ENCODE measurements at regions not wholly inside any gene's neighbourhood (a gene's known extent, or its start where the extent isn't known, plus 50 kb on each side); places are given as distances from the start of the nearest gene placed in this dataset.

DNA sequence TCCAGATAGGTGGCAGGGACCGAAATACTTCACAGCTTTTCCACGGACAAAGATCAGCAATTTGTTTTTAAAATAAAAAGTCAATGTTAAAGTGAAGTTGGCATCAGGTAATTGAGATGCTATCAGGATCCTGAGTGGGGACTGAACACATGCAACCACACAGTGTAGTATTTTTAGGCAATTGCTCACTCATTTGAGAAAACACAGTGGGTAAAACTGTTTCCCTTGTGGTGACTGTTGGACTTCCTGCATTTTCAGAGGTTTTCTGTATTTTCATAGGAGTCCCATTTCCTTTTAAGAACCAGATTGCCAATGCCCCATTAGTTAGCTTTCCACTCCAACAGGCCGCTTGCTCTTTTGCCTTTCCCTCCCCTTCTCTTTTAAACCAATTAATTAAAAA lies 159.5 kb upstream of the ZNF32 start:
- ChIA-PET CTCF (no interaction called here), RAD21 (ENCODE audit: low non-redundant PET in 1 of 2, low total read pairs in 2 of 2, uncharacterized antibody in 2 of 2, unreplicated experiment in 2 of 2) (no interaction called here), POLR2A (no interaction called here)
- BruUV-seq (replicated peaks) = no TSS peak
- peaks cover 34% of the 10 kb centered on the region for H3K27me3 ChIP-seq (ENCODE audit: insufficient read depth, low read length)
- no peak overlapping the region for H3K27ac ChIP-seq (ENCODE audit: low read depth, low read length)
- H3K9ac ChIP-seq (ENCODE audit: low read length) = no peak overlapping the region
- no peak overlapping the region for H3K4me2 ChIP-seq (ENCODE audit: low read length)
- no peaks in the 10 kb centered on the region for H3K9me3 ChIP-seq (ENCODE audit: control insufficient read depth in 1 of 2, insufficient read depth in 1 of 2, low read depth in 1 of 2, low read length in 2 of 2)
- no peaks in the 10 kb centered on the region for H4K20me1 ChIP-seq (ENCODE audit: insufficient read depth)
- intact Hi-C loops (cut with micrococcal nuclease) = loop anchor here (5.0 kb wide), 1 partner anchor 49 kb away; no protein-coding TSS in a partner anchor
- H3K4me3 ChIP-seq (replicated peaks in 1 of 2; ENCODE audit: low read depth in 1 of 2, low read length in 2 of 2) = no peak overlapping the region
- ATAC-seq = no peak
- H3K79me2 ChIP-seq (ENCODE audit: insufficient read depth, low read length) = no peaks in the 10 kb centered on the region
- H3K36me3 ChIP-seq (ENCODE audit: control insufficient read depth in 1 of 2, insufficient read depth in 2 of 2, low read length in 2 of 2) = no peaks in the 10 kb centered on the region
- no peak for DNase-seq (ENCODE audit: low read depth, low spot score)
- no peaks in the 10 kb centered on the region for H3K9me2 ChIP-seq (ENCODE audit: insufficient read depth)
- no peak overlapping the region for H2AFZ ChIP-seq (ENCODE audit: low read depth, low read length, poor library complexity, severe bottlenecking)
- H3K4me1 ChIP-seq (ENCODE audit: control insufficient read depth in 1 of 2, insufficient read depth in 2 of 2, low read length in 2 of 2) = no peaks in the 10 kb centered on the region
- TF ChIP-seq, protein P1, sequence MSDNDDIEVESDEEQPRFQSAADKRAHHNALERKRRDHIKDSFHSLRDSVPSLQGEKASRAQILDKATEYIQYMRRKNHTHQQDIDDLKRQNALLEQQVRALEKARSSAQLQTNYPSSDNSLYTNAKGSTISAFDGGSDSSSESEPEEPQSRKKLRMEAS (IDR thresholded peaks at IDR 0.05) = no peak
- TF ChIP-seq SRF (IDR thresholded peaks at IDR 0.05; ENCODE audit: low read depth) = no peak
- no peak for TF ChIP-seq SIN3A (IDR thresholded peaks at IDR 0.05; ENCODE audit: low read depth)
- TF ChIP-seq, protein P2, sequence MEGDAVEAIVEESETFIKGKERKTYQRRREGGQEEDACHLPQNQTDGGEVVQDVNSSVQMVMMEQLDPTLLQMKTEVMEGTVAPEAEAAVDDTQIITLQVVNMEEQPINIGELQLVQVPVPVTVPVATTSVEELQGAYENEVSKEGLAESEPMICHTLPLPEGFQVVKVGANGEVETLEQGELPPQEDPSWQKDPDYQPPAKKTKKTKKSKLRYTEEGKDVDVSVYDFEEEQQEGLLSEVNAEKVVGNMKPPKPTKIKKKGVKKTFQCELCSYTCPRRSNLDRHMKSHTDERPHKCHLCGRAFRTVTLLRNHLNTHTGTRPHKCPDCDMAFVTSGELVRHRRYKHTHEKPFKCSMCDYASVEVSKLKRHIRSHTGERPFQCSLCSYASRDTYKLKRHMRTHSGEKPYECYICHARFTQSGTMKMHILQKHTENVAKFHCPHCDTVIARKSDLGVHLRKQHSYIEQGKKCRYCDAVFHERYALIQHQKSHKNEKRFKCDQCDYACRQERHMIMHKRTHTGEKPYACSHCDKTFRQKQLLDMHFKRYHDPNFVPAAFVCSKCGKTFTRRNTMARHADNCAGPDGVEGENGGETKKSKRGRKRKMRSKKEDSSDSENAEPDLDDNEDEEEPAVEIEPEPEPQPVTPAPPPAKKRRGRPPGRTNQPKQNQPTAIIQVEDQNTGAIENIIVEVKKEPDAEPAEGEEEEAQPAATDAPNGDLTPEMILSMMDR (IDR thresholded peaks at IDR 0.05 in 2 of 3, conservative IDR thresholded peaks at IDR 0.05 in 1 of 3; ENCODE audit: borderline replicate concordance in 1 of 3, insufficient read depth in 1 of 3, low read depth in 2 of 3, low read length in 2 of 3) = no peak
- TF ChIP-seq ELF1 (IDR thresholded peaks at IDR 0.05; ENCODE audit: borderline replicate concordance, low read depth) = no peak
- TF ChIP-seq ZFX (IDR thresholded peaks at IDR 0.05) = no peak
- no peak for TF ChIP-seq ZNF274 (IDR thresholded peaks at IDR 0.05; ENCODE audit: low read depth, low read length)
- TF ChIP-seq YY1 (IDR thresholded peaks at IDR 0.05; ENCODE audit: extremely low read depth, insufficient replicate concordance, low read depth, low read length) = no peak
- no peak for TF ChIP-seq RAD21 (IDR thresholded peaks at IDR 0.05; ENCODE audit: low read depth)
- TF ChIP-seq JUND (IDR thresholded peaks at IDR 0.05) = no peak

Data from HCT116 (cell line).